ENCODE measurements at regions not wholly inside any gene's neighbourhood (a gene's known extent, or its start where the extent isn't known, plus 50 kb on each side); places are given as distances from the start of the nearest gene placed in this dataset.
A peak's percentile ranks its signal among the peaks of the same experiment; 100 is the strongest.

DNA sequence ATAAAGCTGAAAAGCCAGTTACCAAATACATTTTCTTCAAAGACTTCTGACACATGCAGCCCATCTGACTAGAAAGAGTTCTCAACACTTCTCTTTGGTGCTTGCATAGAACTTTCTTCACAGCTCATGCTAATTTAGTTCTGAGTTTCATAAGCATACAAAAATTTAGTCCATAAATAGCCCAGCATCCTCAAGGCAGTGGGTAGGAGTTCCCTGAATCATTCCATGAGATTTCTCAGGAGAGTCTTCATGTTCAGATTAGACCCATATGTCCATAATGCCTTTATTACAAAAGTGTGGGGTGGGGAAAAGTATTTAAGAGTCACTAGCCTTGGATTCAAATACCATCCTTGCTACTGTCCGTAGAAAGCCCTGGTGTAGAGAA is 290.2 kb upstream of the RGMB start:
- no peak overlapping the region for H3K4me3 ChIP-seq (replicated peaks; ENCODE audit: low read depth, low read length)
- TF ChIP-seq, protein P1, sequence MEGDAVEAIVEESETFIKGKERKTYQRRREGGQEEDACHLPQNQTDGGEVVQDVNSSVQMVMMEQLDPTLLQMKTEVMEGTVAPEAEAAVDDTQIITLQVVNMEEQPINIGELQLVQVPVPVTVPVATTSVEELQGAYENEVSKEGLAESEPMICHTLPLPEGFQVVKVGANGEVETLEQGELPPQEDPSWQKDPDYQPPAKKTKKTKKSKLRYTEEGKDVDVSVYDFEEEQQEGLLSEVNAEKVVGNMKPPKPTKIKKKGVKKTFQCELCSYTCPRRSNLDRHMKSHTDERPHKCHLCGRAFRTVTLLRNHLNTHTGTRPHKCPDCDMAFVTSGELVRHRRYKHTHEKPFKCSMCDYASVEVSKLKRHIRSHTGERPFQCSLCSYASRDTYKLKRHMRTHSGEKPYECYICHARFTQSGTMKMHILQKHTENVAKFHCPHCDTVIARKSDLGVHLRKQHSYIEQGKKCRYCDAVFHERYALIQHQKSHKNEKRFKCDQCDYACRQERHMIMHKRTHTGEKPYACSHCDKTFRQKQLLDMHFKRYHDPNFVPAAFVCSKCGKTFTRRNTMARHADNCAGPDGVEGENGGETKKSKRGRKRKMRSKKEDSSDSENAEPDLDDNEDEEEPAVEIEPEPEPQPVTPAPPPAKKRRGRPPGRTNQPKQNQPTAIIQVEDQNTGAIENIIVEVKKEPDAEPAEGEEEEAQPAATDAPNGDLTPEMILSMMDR (IDR thresholded peaks at IDR 0.05; ENCODE audit: low read length, missing control alignments) = no peak
- DNase-seq (ENCODE audit: low read depth) = peak; percentile 35

GRCh38 chr5:98489021-98489420 is 284.4 kb upstream of the RGMB start:
- TF ChIP-seq, protein P1 (IDR thresholded peaks at IDR 0.05; ENCODE audit: low read length, missing control alignments) = no peak
- DNase-seq (ENCODE audit: low read depth) = no peak
- H3K4me3 ChIP-seq (replicated peaks; ENCODE audit: low read depth, low read length) = no peak overlapping the region

GRCh38 chr5:98490348-98490747 is 283.1 kb upstream of the RGMB start:
- TF ChIP-seq, protein P1 (IDR thresholded peaks at IDR 0.05; ENCODE audit: low read length, missing control alignments) = no peak
- DNase-seq (ENCODE audit: low read depth) = no peak
- H3K4me3 ChIP-seq (replicated peaks; ENCODE audit: low read depth, low read length) = no peak overlapping the region

- peak; percentile 30 for DNase-seq (ENCODE audit: low read depth)
- TF ChIP-seq, protein P1 (IDR thresholded peaks at IDR 0.05; ENCODE audit: low read length, missing control alignments) = no peak
Measured at GRCh38 chr5:98492258-98492657, 281.2 kb upstream of the RGMB start.

DNA sequence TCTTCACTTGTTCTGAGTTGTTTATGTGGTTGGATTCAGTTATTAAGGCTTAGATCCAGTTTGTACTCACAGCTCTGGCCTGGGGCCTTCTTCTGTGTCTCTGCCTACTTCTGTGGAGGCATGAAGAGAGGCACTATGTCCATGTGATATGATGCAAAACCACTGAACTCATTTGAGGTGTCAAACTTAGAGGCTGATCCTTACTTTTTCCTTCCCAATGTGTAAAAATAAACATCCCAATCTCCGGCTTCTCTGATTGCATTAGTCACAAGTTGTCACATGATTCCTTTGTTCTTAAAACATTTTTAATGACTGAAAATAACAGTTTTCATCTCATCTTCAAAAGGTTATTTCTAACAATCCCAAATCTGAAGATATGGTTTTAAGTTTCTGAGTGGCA is 276.0 kb upstream of the RGMB start:
- DNase-seq (ENCODE audit: low read depth) = peak; percentile 1
- H3K4me3 ChIP-seq (replicated peaks; ENCODE audit: low read depth, low read length) = no peak overlapping the region
- TF ChIP-seq, protein P1 (IDR thresholded peaks at IDR 0.05; ENCODE audit: low read length, missing control alignments) = no peak

More at GRCh38 chr5:98492258-98492657, 281.2 kb upstream of the RGMB start:
- H3K4me3 ChIP-seq (replicated peaks; ENCODE audit: low read depth, low read length) = no peak overlapping the region

GRCh38 chr5:98498028-98498427 is 275.4 kb upstream of the RGMB start:
- H3K4me3 ChIP-seq (replicated peaks; ENCODE audit: low read depth, low read length) = no peak overlapping the region
- no peak for DNase-seq (ENCODE audit: low read depth)
- TF ChIP-seq, protein P1 (IDR thresholded peaks at IDR 0.05; ENCODE audit: low read length, missing control alignments) = no peak

DNA sequence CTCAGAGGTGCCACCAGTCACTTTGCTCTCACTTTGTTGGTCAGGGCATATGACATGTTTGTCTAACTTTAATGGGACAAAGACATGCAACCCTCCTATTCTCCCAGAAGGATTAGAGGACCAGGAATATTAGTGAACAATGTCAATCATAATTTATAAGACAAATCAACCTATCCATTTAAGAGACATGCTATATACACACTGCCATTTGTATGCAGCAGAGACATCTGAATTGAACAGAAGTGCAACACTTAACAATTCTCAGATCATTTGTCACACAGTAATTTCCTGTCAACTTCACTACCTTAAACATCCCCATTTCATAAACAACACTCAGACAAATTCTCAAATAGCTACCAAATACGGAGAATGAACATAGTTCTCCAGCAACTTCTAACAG is 273.6 kb upstream of the RGMB start:
- DNase-seq (ENCODE audit: low read depth) = no peak
- no peak overlapping the region for H3K4me3 ChIP-seq (replicated peaks; ENCODE audit: low read depth, low read length)
- TF ChIP-seq, protein P1 (IDR thresholded peaks at IDR 0.05; ENCODE audit: low read length, missing control alignments) = no peak

Measured in fibroblast of pulmonary artery (primary cell).